HepG2 (cell line): ENCODE measurements at regions not wholly inside any gene's neighbourhood (a gene's known extent, or its start where the extent isn't known, plus 50 kb on each side); places are given as distances from the start of the nearest gene placed in this dataset.

Source experiments
- ATAC-seq: fragments of 200-7000 bp; cut with Tn5 transposase; 3 replicates; pipeline ENCODE4 v1.9.1; 2020; ENCODE audit warnings: mild to moderate bottlenecking, moderate library complexity
- BruUV-seq: library from RNA; stranded (reverse); fragments of 400-500 nt; replicated peaks from 2 replicates; lab custom pipeline; 2021; lab: Mats Ljungman, UMichigan
- CTCF ChIA-PET: fragments of 300-600 bp; formaldehyde crosslinking; extraction: SDS; loops from one replicate; lab custom pipeline; 2021; ENCODE audit warnings: low total read pairs, inconsistent platforms, low intra/inter-chr PET ratio; lab: Yijun Ruan, JAX
- POLR2A ChIA-PET: fragments of 350-600 bp; sonication (Branson Sonifier 250); formaldehyde crosslinking; loops from one replicate; lab custom pipeline; 2020; ENCODE audit warnings: antibody characterized with exemption, inconsistent platforms; lab: Yijun Ruan, JAX
- DNase-seq: peaks from one replicate; pipeline ENCODE4 v3.0.0-alpha.2; 2015; ENCODE audit warnings: low spot score
- FAIRE-seq: peaks from 3 replicates; lab custom pipeline; 2011; peaks lifted over from hg19 to GRCh38; lab: Jason Lieb, UNC
- H2AFZ ChIP-seq: one replicate; pipeline ENCODE4 v1.6.1; 2011; ENCODE audit warnings: low read length, inconsistent platforms
- H3K27ac ChIP-seq: fragments of 300-600 bp; 3 replicates; pipeline ENCODE4 v1.8.0; 2011; ENCODE audit warnings: mixed run types, mild to moderate bottlenecking, mixed read lengths, low read length, inconsistent platforms; ENCODE audit not compliant: insufficient read depth; ENCODE audit errors: extremely low read length
- H3K27me3 ChIP-seq, 2 experiments: fragments of 200-600 bp in 1 of 2; 2 replicates in 1 of 2; 3 replicates in 1 of 2; pipeline versions ENCODE4 v1.6.0 to v1.8.0; 2011; ENCODE audit warnings: low read length in 2 of 2, mild to moderate bottlenecking in 2 of 2, moderate library complexity in 2 of 2, inconsistent platforms in 1 of 2; ENCODE audit not compliant: insufficient read depth in 2 of 2, control insufficient read depth in 1 of 2
- H3K36me3 ChIP-seq, 2 experiments: fragments of 200-600 bp in 1 of 2; replicated peaks in 1 of 2; 2 replicates in 1 of 2; 3 replicates in 1 of 2; pipeline versions ENCODE4 v1.5.1 to v1.8.0; 2011; ENCODE audit warnings: low read length in 2 of 2, inconsistent platforms in 1 of 2; ENCODE audit not compliant: insufficient read depth in 2 of 2, control insufficient read depth in 1 of 2
- H3K4me1 ChIP-seq: 2 replicates; pipeline ENCODE4 v1.5.1; 2012; ENCODE audit warnings: low read length, inconsistent platforms; ENCODE audit not compliant: insufficient read depth
- H3K4me2 ChIP-seq: 2 replicates; pipeline ENCODE4 v1.6.0; 2011; ENCODE audit warnings: low read depth, low read length, inconsistent platforms
- H3K4me3 ChIP-seq, 3 experiments: fragments of 200-600 bp in 1 of 3; sonication (generic), shearing (Covaris generic) in 1 of 3; replicated peaks in 1 of 3; 2 replicates each; pipeline ENCODE4 v1.5.1; 2011 to 2016; ENCODE audit warnings: low read length in 3 of 3, inconsistent platforms in 2 of 3, low read depth in 2 of 3, mild to moderate bottlenecking in 2 of 3, control low read depth in 1 of 3, mixed read lengths in 1 of 3; ENCODE audit not compliant: insufficient read depth in 1 of 3
- H3K79me2 ChIP-seq: one replicate; pipeline ENCODE4 v1.6.1; 2011; ENCODE audit warnings: low read length, inconsistent platforms; ENCODE audit not compliant: insufficient read depth
- H3K9ac ChIP-seq: 2 replicates; pipeline ENCODE4 v1.6.0; 2011; ENCODE audit warnings: mild to moderate bottlenecking, low read depth, low read length, inconsistent platforms; ENCODE audit not compliant: insufficient read depth
- H3K9me3 ChIP-seq: 2 replicates; pipeline ENCODE4 v1.5.1; 2012; ENCODE audit warnings: mild to moderate bottlenecking, low read length
- H4K20me1 ChIP-seq: 2 replicates; pipeline ENCODE4 v1.6.0; 2011; ENCODE audit warnings: inconsistent platforms, mild to moderate bottlenecking, low read length, moderate library complexity; ENCODE audit not compliant: insufficient read depth
- ARNT2 ChIP-seq: sonication (generic); formaldehyde crosslinking; IDR thresholded peaks from 2 replicates; pipeline ENCODE4 v1.8.0; 2022; ENCODE audit warnings: mild to moderate bottlenecking, low read depth, missing genetic modification reagents, moderate library complexity
- BCL3 ChIP-seq: sonication (generic); formaldehyde crosslinking; IDR thresholded peaks from 2 replicates; pipeline ENCODE4 v1.5.1; 2020; ENCODE audit warnings: mild to moderate bottlenecking, missing genetic modification reagents, moderate library complexity
- BHLHE40 ChIP-seq: IDR thresholded peaks from 2 replicates; pipeline ENCODE4 v1.6.1; 2011; ENCODE audit warnings: low read length, improper control_type of control experiment
- EZH2 ChIP-seq: conservative IDR thresholded peaks from 2 replicates; pipeline ENCODE4 v1.6.1; 2012; ENCODE audit warnings: mild to moderate bottlenecking, low read depth, low read length, moderate library complexity
- FOSL2 ChIP-seq: sonication (generic); formaldehyde crosslinking; IDR thresholded peaks from 2 replicates; pipeline ENCODE4 v1.4.0; 2020; ENCODE audit warnings: missing genetic modification reagents
- HBP1 ChIP-seq: IDR thresholded peaks from 2 replicates; pipeline ENCODE4 v1.6.1; 2016; ENCODE audit warnings: low read depth, control low read depth
- HNRNPUL1 ChIP-seq: fragments of 200-400 bp; formaldehyde crosslinking; IDR thresholded peaks from 2 replicates; pipeline ENCODE4 v1.6.1; 2017; ENCODE audit warnings: low read depth, mild to moderate bottlenecking, low read length, moderate library complexity
- KLF15 ChIP-seq: sonication (generic); formaldehyde crosslinking; IDR thresholded peaks from 2 replicates; pipeline ENCODE4 v1.8.1; 2023; ENCODE audit warnings: borderline replicate concordance, mild to moderate bottlenecking, inconsistent platforms, missing genetic modification reagents, mixed read lengths
- NR2F2 ChIP-seq: IDR thresholded peaks from 2 replicates; pipeline ENCODE4 v1.6.1; 2012; ENCODE audit warnings: low read depth, inconsistent platforms, borderline replicate concordance
- PAF1 ChIP-seq: IDR thresholded peaks from 2 replicates; pipeline ENCODE4 v1.6.1; 2016; ENCODE audit warnings: missing genetic modification reagents, missing compliant biosample characterization
- TBL1XR1 ChIP-seq: fragments of 150-350 bp; IDR thresholded peaks from 2 replicates; pipeline ENCODE4 v1.6.1; 2014; ENCODE audit warnings: borderline replicate concordance, low read length; ENCODE audit not compliant: partially characterized antibody
- TBP ChIP-seq: sonication (generic); formaldehyde crosslinking; IDR thresholded peaks from 2 replicates; pipeline ENCODE4 v1.5.0; 2020; ENCODE audit warnings: missing genetic modification reagents
- TCF7 ChIP-seq: sonication (generic); IDR thresholded peaks from 2 replicates; pipeline ENCODE4 v1.6.1; 2016; ENCODE audit warnings: antibody characterized with exemption, low read depth
- ZFP1 ChIP-seq: IDR thresholded peaks from 2 replicates; pipeline ENCODE4 v1.6.1; 2016
- ZFX ChIP-seq: sonication (generic); formaldehyde crosslinking; IDR thresholded peaks from 2 replicates; pipeline ENCODE4 v1.4.0; 2020; ENCODE audit warnings: mild to moderate bottlenecking, low read depth, missing genetic modification reagents, moderate library complexity
- ZNF160 ChIP-seq: sonication (generic); formaldehyde crosslinking; IDR thresholded peaks from 2 replicates; pipeline ENCODE4 v1.8.0; 2022; ENCODE audit warnings: mild to moderate bottlenecking, inconsistent platforms, missing genetic modification reagents
- ZNF362 ChIP-seq: sonication (generic); formaldehyde crosslinking; IDR thresholded peaks from 2 replicates; pipeline ENCODE4 v1.4.0; 2020; ENCODE audit warnings: missing genetic modification reagents, mild to moderate bottlenecking, borderline replicate concordance
- ZNF878 ChIP-seq: sonication (generic); formaldehyde crosslinking; IDR thresholded peaks from 2 replicates; pipeline ENCODE4 v1.8.1; 2023; ENCODE audit warnings: mild to moderate bottlenecking, missing genetic modification reagents, moderate library complexity
- WGBS: methylation state at CpG from one replicate; pipeline ENCODE4 v1.1.6; 2017; ENCODE audit warnings: low lambda C conversion rate; 5-methylcytosine and 5-hydroxymethylcytosine counted together
- in situ Hi-C: cut with HindIII; loops from 2 replicates; pipeline ENCODE4 v1.10.0; 2017; ENCODE audit warnings: low pct_unique_long_range_greater_than_20kb; ENCODE audit not compliant: extremely low pct_ligation_motif_present
- intact Hi-C: fragments of 100-400 bp; cut with micrococcal nuclease; formaldehyde crosslinking; loops from one replicate; pipeline ENCODE4 v1.10.0; 2022; ENCODE audit not compliant: unreplicated experiment

GRCh38 chr3:170811928-170812591, 57.9 kb downstream of the RPL22L1 start (continued):
- no peak for TF ChIP-seq ZNF362
- TF ChIP-seq FOSL2 (CRISPR knock-in tag): peak; percentile 47
- no peak for TF ChIP-seq NR2F2
- no peak for TF ChIP-seq EZH2
- TF ChIP-seq KLF15 (CRISPR knock-in tag): no peak

- 37% methylated on average over 5 of the region's 5 CpGs for WGBS
- ChIA-PET CTCF (interaction anchor here (1.6 kb wide), 1 partner anchor 398 kb away, joined by 14 read pairs; no protein-coding TSS in a partner anchor), POLR2A (interaction anchor here (1.2 kb wide), 1 partner anchor 58 kb away, joined by 3 read pairs; the partner anchor contains the start of gene RPL22L1)
- Histone ChIP-seq H4K20me1 (no peaks in the 10 kb centered on the region; the same call in 1 of the 2 replicates), H3K9me3 (no peaks in the 10 kb centered on the region), H3K4me3 (no peak overlapping the region), H3K27ac (no peak overlapping the region), H3K9ac (no peak overlapping the region), H2AFZ (no peak overlapping the region), H3K27me3 (peaks cover 0 to 26% of the 10 kb centered on the region in 2 experiments; a peak in 1 of 5 replicates), H3K36me3 (no peaks in the 10 kb centered on the region), H3K4me1 (peaks cover 6% of the 10 kb centered on the region; the same call in 1 of the 2 replicates), H3K79me2 (no peaks in the 10 kb centered on the region), H3K4me2 (no peak overlapping the region)
- DNase-seq: no peak
- ATAC-seq: no peak
- intact Hi-C loops: loop anchor here (5.0 kb wide), 1 partner anchor 119 kb away; no protein-coding TSS in a partner anchor
- FAIRE-seq: no peak
- in situ Hi-C loops: loop anchor here (10.0 to 25.0 kb wide), 2 partner anchors 387 to 499 kb away; no protein-coding TSS in a partner anchor
- BruUV-seq: no TSS peak
- TF ChIP-seq BHLHE40 (no peak), ARNT2 (no peak), TBL1XR1 (no peak), ZNF878 (CRISPR knock-in tag) (no peak), HNRNPUL1 (no peak), ZFP1 (CRISPR knock-in tag) (no peak), PAF1 (CRISPR knock-in tag) (no peak), ZNF160 (CRISPR knock-in tag) (no peak), HBP1 (no peak), ZFX (CRISPR knock-in tag) (no peak), BCL3 (no peak), TCF7 (no peak), TBP (no peak)
These were observed 58.5 kb downstream of the RPL22L1 start for GRCh38 chr3:170811515-170811914.
